ENCODE measurements at regions not wholly inside any gene's neighbourhood (a gene's known extent, or its start where the extent isn't known, plus 50 kb on each side); places are given as distances from the start of the nearest gene placed in this dataset.
"Not testable (repeated sequence)": the region's sequence is repeated elsewhere in the genome, so short reads cannot be mapped to it uniquely, and the experiment has no call there.

DNA sequence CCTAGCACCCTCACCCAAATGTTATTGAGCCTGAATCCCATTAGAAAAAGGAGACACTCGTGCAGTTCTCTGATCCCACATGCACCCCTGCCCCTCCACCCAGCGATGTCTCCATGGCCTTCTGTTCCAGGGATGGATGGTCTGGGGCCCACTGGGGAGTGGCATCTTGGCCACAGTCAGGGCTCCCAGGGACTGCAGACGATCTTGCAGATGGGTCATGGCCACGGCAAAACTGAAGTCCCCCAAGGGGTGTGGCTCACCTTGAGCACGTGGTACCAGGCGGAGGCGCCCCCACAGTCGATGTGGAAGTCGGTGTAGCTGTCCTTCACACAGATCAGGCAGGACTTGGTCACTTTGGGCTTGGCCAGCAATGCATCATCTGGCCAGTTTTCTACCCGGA lies 130.7 kb downstream of the TUBA3C start:
- DNase-seq (ENCODE audit: low spot score), result no peak
- POLR2A ChIA-PET, result no interaction called here
- H3K4me3 ChIP-seq (ENCODE audit: low read depth, low read length, poor library complexity, severe bottlenecking), result no peak overlapping the region

DNA sequence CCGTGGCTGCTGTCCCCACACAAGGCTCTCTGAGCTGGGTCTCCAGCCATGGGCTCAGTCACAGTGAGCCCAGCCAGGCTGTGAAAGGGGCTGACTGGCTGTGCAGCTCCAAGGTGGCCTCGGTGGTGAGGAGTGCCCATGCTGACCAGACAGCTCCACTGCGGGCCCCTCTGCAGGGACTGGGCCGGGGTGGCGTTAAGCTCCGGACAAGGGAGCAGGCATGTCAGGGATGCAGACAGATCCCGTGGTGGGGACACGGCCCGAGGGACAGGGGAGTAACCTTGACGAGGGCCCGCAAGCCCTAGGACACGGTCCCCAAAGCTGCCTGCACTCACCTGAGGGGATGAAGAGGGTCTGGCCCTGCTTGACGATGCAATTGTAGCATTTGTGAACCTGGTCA lies 132.0 kb downstream of the TUBA3C start:
- H3K9me2 ChIP-seq (ENCODE audit: insufficient read depth, low read length); H2AFZ ChIP-seq (ENCODE audit: low read length); H3K9me3 ChIP-seq (ENCODE audit: low read length); H4K20me1 ChIP-seq (ENCODE audit: insufficient read depth, low read length); H3K4me2 ChIP-seq (ENCODE audit: low read length); H3K79me2 ChIP-seq (ENCODE audit: insufficient read depth, low read depth, low read length); DNase-seq (ENCODE audit: low spot score); H3K4me3 ChIP-seq (ENCODE audit: low read depth, low read length, poor library complexity, severe bottlenecking); CTCF ChIA-PET (ENCODE audit: unreplicated experiment); BruUV-seq (replicated peaks); intact Hi-C loops (cut with micrococcal nuclease; ENCODE audit: unreplicated experiment); H3K36me3 ChIP-seq (ENCODE audit: insufficient read depth, low read length); POLR2A ChIA-PET; H3K27ac ChIP-seq (ENCODE audit: low read depth, low read length, poor library complexity, severe bottlenecking); H3K4me1 ChIP-seq (ENCODE audit: insufficient read depth, low read length, poor library complexity, severe bottlenecking): not testable (repeated sequence)

More for the DNA sequence above, 130.7 kb downstream of the TUBA3C start:
- Histone ChIP-seq H3K4me2 (ENCODE audit: low read length) (no peak overlapping the region), H3K36me3 (ENCODE audit: insufficient read depth, low read length) (no peaks in the 10 kb centered on the region), H2AFZ (ENCODE audit: low read length) (no peak overlapping the region), H4K20me1 (ENCODE audit: insufficient read depth, low read length) (no peaks in the 10 kb centered on the region), H3K27ac (ENCODE audit: low read depth, low read length, poor library complexity, severe bottlenecking) (no peak overlapping the region), H3K79me2 (ENCODE audit: insufficient read depth, low read depth, low read length) (no peaks in the 10 kb centered on the region), H3K9me3 (ENCODE audit: low read length) (no peaks in the 10 kb centered on the region), H3K9me2 (ENCODE audit: insufficient read depth, low read length) (no peaks in the 10 kb centered on the region), H3K4me1 (ENCODE audit: insufficient read depth, low read length, poor library complexity, severe bottlenecking) (no peaks in the 10 kb centered on the region)
- no TSS peak for BruUV-seq (replicated peaks)
- intact Hi-C loops (cut with micrococcal nuclease; ENCODE audit: unreplicated experiment), result no loop called here
- TF ChIP-seq, protein P1, sequence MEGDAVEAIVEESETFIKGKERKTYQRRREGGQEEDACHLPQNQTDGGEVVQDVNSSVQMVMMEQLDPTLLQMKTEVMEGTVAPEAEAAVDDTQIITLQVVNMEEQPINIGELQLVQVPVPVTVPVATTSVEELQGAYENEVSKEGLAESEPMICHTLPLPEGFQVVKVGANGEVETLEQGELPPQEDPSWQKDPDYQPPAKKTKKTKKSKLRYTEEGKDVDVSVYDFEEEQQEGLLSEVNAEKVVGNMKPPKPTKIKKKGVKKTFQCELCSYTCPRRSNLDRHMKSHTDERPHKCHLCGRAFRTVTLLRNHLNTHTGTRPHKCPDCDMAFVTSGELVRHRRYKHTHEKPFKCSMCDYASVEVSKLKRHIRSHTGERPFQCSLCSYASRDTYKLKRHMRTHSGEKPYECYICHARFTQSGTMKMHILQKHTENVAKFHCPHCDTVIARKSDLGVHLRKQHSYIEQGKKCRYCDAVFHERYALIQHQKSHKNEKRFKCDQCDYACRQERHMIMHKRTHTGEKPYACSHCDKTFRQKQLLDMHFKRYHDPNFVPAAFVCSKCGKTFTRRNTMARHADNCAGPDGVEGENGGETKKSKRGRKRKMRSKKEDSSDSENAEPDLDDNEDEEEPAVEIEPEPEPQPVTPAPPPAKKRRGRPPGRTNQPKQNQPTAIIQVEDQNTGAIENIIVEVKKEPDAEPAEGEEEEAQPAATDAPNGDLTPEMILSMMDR (conservative IDR thresholded peaks at IDR 0.05; ENCODE audit: low read length), result no peak
- no peak for TF ChIP-seq EZH2phosphoT487 (IDR thresholded peaks at IDR 0.05; ENCODE audit: borderline replicate concordance, low read depth, low read length)
- CTCF ChIA-PET (ENCODE audit: unreplicated experiment), result no interaction called here

DNA sequence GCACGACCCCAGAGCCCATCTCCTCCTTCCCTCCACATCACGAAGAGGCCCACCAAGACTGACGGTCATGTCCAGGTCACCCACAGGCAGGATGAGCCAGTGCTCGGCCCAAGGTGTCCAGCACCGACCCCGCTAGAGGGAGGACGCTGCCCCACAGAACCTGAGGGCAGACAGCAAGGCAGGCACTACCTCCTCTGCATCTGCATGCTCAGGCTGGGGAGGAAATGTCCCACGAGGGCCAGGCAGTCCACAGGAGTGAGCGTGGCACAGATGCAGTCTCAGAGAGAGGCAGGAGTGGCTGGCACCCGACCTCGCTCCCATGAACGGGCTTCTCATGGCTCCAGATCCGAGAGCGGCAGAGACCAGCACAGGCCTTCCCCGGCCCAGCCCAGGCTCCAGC lies 133.2 kb downstream of the TUBA3C start:
- no peaks in the 10 kb centered on the region for H3K9me2 ChIP-seq (ENCODE audit: insufficient read depth, low read length)
- TF ChIP-seq, protein P1 (conservative IDR thresholded peaks at IDR 0.05; ENCODE audit: low read length), result no peak
- TF ChIP-seq EZH2phosphoT487 (IDR thresholded peaks at IDR 0.05; ENCODE audit: borderline replicate concordance, low read depth, low read length), result no peak
- no peaks in the 10 kb centered on the region for H3K79me2 ChIP-seq (ENCODE audit: insufficient read depth, low read depth, low read length)
- intact Hi-C loops (cut with micrococcal nuclease; ENCODE audit: unreplicated experiment), result no loop called here
- CTCF ChIA-PET (ENCODE audit: unreplicated experiment), result no interaction called here
- H3K27ac ChIP-seq (ENCODE audit: low read depth, low read length, poor library complexity, severe bottlenecking), result no peak overlapping the region
- no peak for DNase-seq (ENCODE audit: low spot score)
- no peak overlapping the region for H3K4me2 ChIP-seq (ENCODE audit: low read length)
- no peaks in the 10 kb centered on the region for H3K36me3 ChIP-seq (ENCODE audit: insufficient read depth, low read length)
- no peaks in the 10 kb centered on the region for H3K9me3 ChIP-seq (ENCODE audit: low read length)
- no peak overlapping the region for H2AFZ ChIP-seq (ENCODE audit: low read length)
- no peak overlapping the region for H3K4me3 ChIP-seq (ENCODE audit: low read depth, low read length, poor library complexity, severe bottlenecking)
- BruUV-seq (replicated peaks), result no TSS peak
- H4K20me1 ChIP-seq (ENCODE audit: insufficient read depth, low read length), result no peaks in the 10 kb centered on the region
- POLR2A ChIA-PET, result no interaction called here
- H3K4me1 ChIP-seq (ENCODE audit: insufficient read depth, low read length, poor library complexity, severe bottlenecking), result no peaks in the 10 kb centered on the region

Measured in OCI-LY7 (cell line).